ENCODE measurements at regions not wholly inside any gene's neighbourhood (a gene's known extent, or its start where the extent isn't known, plus 50 kb on each side); places are given as distances from the start of the nearest gene placed in this dataset.

- no peak overlapping the region for H3K27ac ChIP-seq (ENCODE audit: low read depth, low read length)
- no peaks in the 10 kb centered on the region for H3K9me3 ChIP-seq (ENCODE audit: control insufficient read depth in 1 of 2, insufficient read depth in 1 of 2, low read depth in 1 of 2, low read length in 2 of 2)
- POLR2A ChIA-PET: no interaction called here
- ATAC-seq (no peak), DNase-seq (ENCODE audit: low read depth, low spot score) (no peak)
- no peak overlapping the region for H3K4me3 ChIP-seq (replicated peaks in 1 of 2; ENCODE audit: low read depth in 1 of 2, low read length in 2 of 2)
- CTCF ChIA-PET: no interaction called here
- no peaks in the 10 kb centered on the region for H3K36me3 ChIP-seq (ENCODE audit: control insufficient read depth in 1 of 2, insufficient read depth in 2 of 2, low read length in 2 of 2)
- H3K4me1 ChIP-seq (ENCODE audit: control insufficient read depth in 1 of 2, insufficient read depth in 2 of 2, low read length in 2 of 2): no peaks in the 10 kb centered on the region
- H3K79me2 ChIP-seq (ENCODE audit: insufficient read depth, low read length): no peaks in the 10 kb centered on the region
- H3K9ac ChIP-seq (ENCODE audit: low read length): no peak overlapping the region
- no peak overlapping the region for H2AFZ ChIP-seq (ENCODE audit: low read depth, low read length, poor library complexity, severe bottlenecking)
- H3K9me2 ChIP-seq (ENCODE audit: insufficient read depth): no peaks in the 10 kb centered on the region
- no peaks in the 10 kb centered on the region for H4K20me1 ChIP-seq (ENCODE audit: insufficient read depth)
- TF ChIP-seq FOSL1 (IDR thresholded peaks at IDR 0.05; ENCODE audit: low read depth): no peak
- TF ChIP-seq CEBPB (IDR thresholded peaks at IDR 0.05; ENCODE audit: low read depth): no peak
- TF ChIP-seq ZNF274 (IDR thresholded peaks at IDR 0.05; ENCODE audit: low read depth, low read length): no peak
- no peak for TF ChIP-seq YY1 (IDR thresholded peaks at IDR 0.05; ENCODE audit: extremely low read depth, insufficient replicate concordance, low read depth, low read length)
- no peak for TF ChIP-seq CTCF (IDR thresholded peaks at IDR 0.05 in 2 of 3, conservative IDR thresholded peaks at IDR 0.05 in 1 of 3; ENCODE audit: borderline replicate concordance in 1 of 3, insufficient read depth in 1 of 3, low read depth in 2 of 3, low read length in 2 of 3)
- no peak for TF ChIP-seq ZFX (IDR thresholded peaks at IDR 0.05)
- TF ChIP-seq EGR1 (IDR thresholded peaks at IDR 0.05; ENCODE audit: low read depth): no peak
- TF ChIP-seq SRF (IDR thresholded peaks at IDR 0.05; ENCODE audit: low read depth): no peak
- no peak for TF ChIP-seq JUND (IDR thresholded peaks at IDR 0.05)
- TF ChIP-seq SP1 (IDR thresholded peaks at IDR 0.05; ENCODE audit: low read depth): no peak
- H3K27me3 ChIP-seq (ENCODE audit: insufficient read depth, low read length): no peaks in the 10 kb centered on the region
- intact Hi-C loops (cut with micrococcal nuclease): no loop called here
- no peak overlapping the region for H3K4me2 ChIP-seq (ENCODE audit: low read length)
- RAD21 ChIA-PET (ENCODE audit: low non-redundant PET in 1 of 2, low total read pairs in 2 of 2, uncharacterized antibody in 2 of 2, unreplicated experiment in 2 of 2): no interaction called here
- BruUV-seq (replicated peaks): no TSS peak
Observed at GRCh38 chrX:10370976-10371375, 214.2 kb downstream of the CLCN4 start.

- no peaks in the 10 kb centered on the region for H3K79me2 ChIP-seq (ENCODE audit: insufficient read depth, low read length)
- no TSS peak for BruUV-seq (replicated peaks)
- ChIA-PET POLR2A (no interaction called here), CTCF (no interaction called here), RAD21 (ENCODE audit: low non-redundant PET in 1 of 2, low total read pairs in 2 of 2, uncharacterized antibody in 2 of 2, unreplicated experiment in 2 of 2) (no interaction called here)
- no peaks in the 10 kb centered on the region for H3K9me3 ChIP-seq (ENCODE audit: control insufficient read depth in 1 of 2, insufficient read depth in 1 of 2, low read depth in 1 of 2, low read length in 2 of 2)
- H3K9me2 ChIP-seq (ENCODE audit: insufficient read depth): no peaks in the 10 kb centered on the region
- no peak overlapping the region for H3K4me3 ChIP-seq (replicated peaks in 1 of 2; ENCODE audit: low read depth in 1 of 2, low read length in 2 of 2)
- H3K4me1 ChIP-seq (ENCODE audit: control insufficient read depth in 1 of 2, insufficient read depth in 2 of 2, low read length in 2 of 2): no peaks in the 10 kb centered on the region
- no peak for DNase-seq (ENCODE audit: low read depth, low spot score)
- no peaks in the 10 kb centered on the region for H4K20me1 ChIP-seq (ENCODE audit: insufficient read depth)
- H3K9ac ChIP-seq (ENCODE audit: low read length): no peak overlapping the region
- no peaks in the 10 kb centered on the region for H3K27me3 ChIP-seq (ENCODE audit: insufficient read depth, low read length)
- intact Hi-C loops (cut with micrococcal nuclease): no loop called here
- no peak overlapping the region for H3K4me2 ChIP-seq (ENCODE audit: low read length)
- ATAC-seq: no peak
- H2AFZ ChIP-seq (ENCODE audit: low read depth, low read length, poor library complexity, severe bottlenecking): no peak overlapping the region
- H3K27ac ChIP-seq (ENCODE audit: low read depth, low read length): no peak overlapping the region
- H3K36me3 ChIP-seq (ENCODE audit: control insufficient read depth in 1 of 2, insufficient read depth in 2 of 2, low read length in 2 of 2): no peaks in the 10 kb centered on the region
- no peak for TF ChIP-seq JUND (IDR thresholded peaks at IDR 0.05)
- TF ChIP-seq ZBTB33 (IDR thresholded peaks at IDR 0.05; ENCODE audit: extremely low read depth, insufficient replicate concordance, low read length): no peak
- no peak for TF ChIP-seq SRF (IDR thresholded peaks at IDR 0.05; ENCODE audit: low read depth)
- TF ChIP-seq ZFX (IDR thresholded peaks at IDR 0.05): no peak
- TF ChIP-seq ZNF274 (IDR thresholded peaks at IDR 0.05; ENCODE audit: low read depth, low read length): no peak
- TF ChIP-seq REST (IDR thresholded peaks at IDR 0.05; ENCODE audit: low read depth): no peak
- no peak for TF ChIP-seq ATF3 (IDR thresholded peaks at IDR 0.05)
- TF ChIP-seq POLR2AphosphoS5 (IDR thresholded peaks at IDR 0.05; ENCODE audit: low read depth, low read length): no peak
Observed at GRCh38 chrX:10377427-10377826, 220.7 kb downstream of the CLCN4 start.

Measured in HCT116 (cell line).